CD4-positive, alpha-beta T cell (primary cell): ENCODE measurements at regions not wholly inside any gene's neighbourhood (a gene's known extent, or its start where the extent isn't known, plus 50 kb on each side); places are given as distances from the start of the nearest gene placed in this dataset.

Source experiments
- ATAC-seq: fragments of 200-7000 bp; cut with Tn5 transposase; one replicate; pipeline ENCODE4 v1.10.0; 2022; ENCODE audit warnings: mild to moderate bottlenecking; ENCODE audit not compliant: poor library complexity
- CTCF ChIA-PET: fragments of 350-600 bp; sonication (Branson Sonifier 250); formaldehyde crosslinking; loops from one replicate; lab custom pipeline; 2021; ENCODE audit warnings: antibody characterized with exemption, inconsistent platforms; lab: Charles Lee
- POLR2A ChIA-PET: fragments of 350-600 bp; sonication (Branson Sonifier 250); formaldehyde crosslinking; loops from one replicate; lab custom pipeline; 2021; ENCODE audit warnings: antibody characterized with exemption, inconsistent platforms; lab: Charles Lee
- DNase-seq, 14 experiments: peaks; one replicate each; pipeline ENCODE4 v3.0.0-alpha.2; 2013 to 2020; ENCODE audit warnings: mixed read lengths in 2 of 14
- H3K27ac ChIP-seq, 2 donors: one replicate each; pipeline versions ENCODE4 v1.5.1 to v1.7.0; 2013; ENCODE audit warnings: low read length in 2 of 2, low read depth in 1 of 2, mild to moderate bottlenecking in 1 of 2
- H3K27me3 ChIP-seq, 2 experiments: 1 replicate in 1 of 2; 2 replicates in 1 of 2; pipeline versions ENCODE4 v1.6.1 to v1.7.0; 2013; ENCODE audit warnings: low read length in 2 of 2, control low read depth in 1 of 2, mild to moderate bottlenecking in 1 of 2, moderate library complexity in 1 of 2; ENCODE audit not compliant: insufficient read depth in 2 of 2, control insufficient read depth in 1 of 2
- H3K36me3 ChIP-seq: one replicate; pipeline ENCODE4 v1.6.1; 2013; ENCODE audit warnings: low read length, control low read depth; ENCODE audit not compliant: insufficient read depth
- H3K4me1 ChIP-seq: one replicate; pipeline ENCODE4 v1.6.1; 2013; ENCODE audit warnings: low read length, control low read depth; ENCODE audit not compliant: insufficient read depth
- H3K4me3 ChIP-seq: one replicate; pipeline ENCODE4 v1.5.1; 2013; ENCODE audit warnings: mild to moderate bottlenecking, low read length, moderate library complexity
- H3K9me3 ChIP-seq, 2 experiments: 1 replicate in 1 of 2; 2 replicates in 1 of 2; pipeline versions ENCODE4 v1.6.1 to v1.7.0; 2013; ENCODE audit warnings: low read length in 2 of 2, mild to moderate bottlenecking in 2 of 2, control low read depth in 1 of 2, moderate library complexity in 1 of 2; ENCODE audit not compliant: control insufficient read depth in 1 of 2, insufficient read depth in 1 of 2
- H3K27ac Mint-ChIP-seq: one replicate; pipeline ENCODE4 v1.8.0; 2020; ENCODE audit warnings: mixed read lengths
- H3K27me3 Mint-ChIP-seq: one replicate; pipeline ENCODE4 v1.8.0; 2021; ENCODE audit warnings: mixed read lengths
- H3K36me3 Mint-ChIP-seq: one replicate; pipeline ENCODE4 v1.8.0; 2021; ENCODE audit warnings: low read depth, mixed read lengths
- H3K4me1 Mint-ChIP-seq: one replicate; pipeline ENCODE4 v1.8.0; 2021; ENCODE audit warnings: low read depth, mixed read lengths
- H3K4me3 Mint-ChIP-seq: one replicate; pipeline ENCODE4 v1.8.0; 2020; ENCODE audit warnings: mild to moderate bottlenecking, mixed read lengths
- H3K9me3 Mint-ChIP-seq: one replicate; pipeline ENCODE4 v1.8.0; 2020; ENCODE audit warnings: mixed read lengths
- intact Hi-C, 2 experiments: fragments of 100-400 bp; cut with DNase I in 1 of 2; cut with micrococcal nuclease in 1 of 2; formaldehyde crosslinking; loops; one replicate each; pipeline versions ENCODE4 v1.15.1 to v1.9.0; 2023 to 2025; cut with DNase I, micrococcal nuclease
- TF ChIP-seq, protein P1 (sequence below): fragments of 200-600 bp; IDR thresholded peaks from one replicate; pipeline ENCODE4 v1.8.0; 2022; ENCODE audit warnings: antibody characterized with exemption, mild to moderate bottlenecking

DNA sequence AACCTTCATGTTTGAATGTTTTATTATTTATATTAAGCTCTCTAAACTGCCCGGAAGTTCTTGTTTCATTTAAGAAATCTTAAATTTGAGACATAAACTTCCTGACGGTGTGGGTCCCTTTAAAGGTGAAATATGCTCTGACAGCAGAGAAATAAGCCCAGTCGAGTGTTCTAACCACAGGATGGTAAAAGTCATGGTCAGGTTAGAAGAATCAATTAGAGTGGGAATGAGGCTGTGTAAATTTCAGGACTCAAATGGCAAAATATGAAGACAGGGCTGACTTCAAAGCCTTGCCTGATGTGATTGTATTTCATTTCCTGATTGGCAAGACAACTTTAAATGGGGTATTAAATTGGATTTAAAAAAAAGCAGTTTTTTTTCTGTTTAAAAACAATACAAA lies 432.9 kb upstream of the BRINP1 start:
- no peak overlapping the region for H3K27ac ChIP-seq
- DNase-seq (no peak), ATAC-seq (no peak)
- ChIA-PET POLR2A (no interaction called here), CTCF (no interaction called here)
- no peaks in the 10 kb centered on the region for H3K27me3 Mint-ChIP-seq
- H3K4me3 ChIP-seq, result no peak overlapping the region
- no peak overlapping the region for H3K27ac Mint-ChIP-seq
- intact Hi-C loops, result no loop called here
- H3K36me3 Mint-ChIP-seq, result no peaks in the 10 kb centered on the region
- no peaks in the 10 kb centered on the region for H3K36me3 ChIP-seq
- H3K27me3 ChIP-seq, result peaks cover 0 to 2% of the 10 kb centered on the region in 2 experiments
- H3K4me1 ChIP-seq, result no peaks in the 10 kb centered on the region
- H3K9me3 ChIP-seq, result no peaks in the 10 kb centered on the region
- H3K9me3 Mint-ChIP-seq, result no peaks in the 10 kb centered on the region
- TF ChIP-seq, protein P1, sequence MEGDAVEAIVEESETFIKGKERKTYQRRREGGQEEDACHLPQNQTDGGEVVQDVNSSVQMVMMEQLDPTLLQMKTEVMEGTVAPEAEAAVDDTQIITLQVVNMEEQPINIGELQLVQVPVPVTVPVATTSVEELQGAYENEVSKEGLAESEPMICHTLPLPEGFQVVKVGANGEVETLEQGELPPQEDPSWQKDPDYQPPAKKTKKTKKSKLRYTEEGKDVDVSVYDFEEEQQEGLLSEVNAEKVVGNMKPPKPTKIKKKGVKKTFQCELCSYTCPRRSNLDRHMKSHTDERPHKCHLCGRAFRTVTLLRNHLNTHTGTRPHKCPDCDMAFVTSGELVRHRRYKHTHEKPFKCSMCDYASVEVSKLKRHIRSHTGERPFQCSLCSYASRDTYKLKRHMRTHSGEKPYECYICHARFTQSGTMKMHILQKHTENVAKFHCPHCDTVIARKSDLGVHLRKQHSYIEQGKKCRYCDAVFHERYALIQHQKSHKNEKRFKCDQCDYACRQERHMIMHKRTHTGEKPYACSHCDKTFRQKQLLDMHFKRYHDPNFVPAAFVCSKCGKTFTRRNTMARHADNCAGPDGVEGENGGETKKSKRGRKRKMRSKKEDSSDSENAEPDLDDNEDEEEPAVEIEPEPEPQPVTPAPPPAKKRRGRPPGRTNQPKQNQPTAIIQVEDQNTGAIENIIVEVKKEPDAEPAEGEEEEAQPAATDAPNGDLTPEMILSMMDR, result no peak
- no peaks in the 10 kb centered on the region for H3K4me1 Mint-ChIP-seq
- no peak overlapping the region for H3K4me3 Mint-ChIP-seq

DNA sequence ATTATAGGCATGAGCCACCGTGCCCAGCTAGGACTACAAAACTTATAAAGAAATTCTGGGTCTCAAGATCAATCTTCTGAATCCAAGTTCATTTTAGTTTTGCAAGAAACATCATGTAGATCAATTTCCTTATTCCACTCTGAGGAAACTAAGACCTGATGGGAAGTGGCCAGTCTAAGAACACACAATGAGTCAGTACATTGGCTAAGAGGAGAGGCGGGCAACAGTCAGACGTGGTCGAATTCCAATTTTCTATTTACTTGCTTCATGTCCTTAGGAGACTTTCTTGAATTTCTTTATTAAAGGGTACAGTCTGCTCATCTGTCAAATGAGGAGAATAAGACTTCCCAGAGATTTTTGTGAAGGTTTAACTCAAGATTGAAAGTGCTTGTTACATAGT lies 432.1 kb upstream of the BRINP1 start:
- H3K27ac ChIP-seq, result no peak overlapping the region
- H3K4me3 Mint-ChIP-seq, result no peak overlapping the region
- H3K27ac Mint-ChIP-seq, result no peak overlapping the region
- H3K36me3 ChIP-seq, result no peaks in the 10 kb centered on the region
- no peaks in the 10 kb centered on the region for H3K4me1 Mint-ChIP-seq
- no peak overlapping the region for H3K4me3 ChIP-seq
- H3K36me3 Mint-ChIP-seq, result no peaks in the 10 kb centered on the region
- H3K4me1 ChIP-seq, result no peaks in the 10 kb centered on the region
- intact Hi-C loops, result no loop called here
- H3K9me3 Mint-ChIP-seq, result no peaks in the 10 kb centered on the region
- DNase-seq (no peak), ATAC-seq (no peak)
- TF ChIP-seq, protein P1, result no peak
- no peaks in the 10 kb centered on the region for H3K27me3 Mint-ChIP-seq
- ChIA-PET POLR2A (no interaction called here), CTCF (no interaction called here)
- H3K9me3 ChIP-seq, result no peaks in the 10 kb centered on the region
- peaks cover 0 to 2% of the 10 kb centered on the region in 2 experiments for H3K27me3 ChIP-seq

DNA sequence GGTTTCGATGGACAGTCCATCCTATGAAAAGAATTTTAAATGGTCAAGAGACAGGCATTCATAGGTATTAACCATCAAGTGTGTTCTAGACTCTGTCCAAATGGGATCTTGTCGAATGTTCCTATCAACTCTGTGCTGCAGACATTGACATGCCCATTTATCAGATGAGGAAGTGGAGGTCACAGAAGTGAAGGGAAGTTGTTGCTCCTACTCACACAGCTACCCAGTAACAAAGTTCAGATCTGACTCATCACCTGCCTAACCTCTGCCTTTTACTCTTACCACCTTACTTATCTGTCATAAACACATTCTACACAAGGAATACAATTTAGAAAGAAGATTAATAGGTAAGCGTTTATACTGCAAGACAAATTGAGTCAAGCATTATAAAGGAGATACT lies 426.2 kb upstream of the BRINP1 start:
- Histone ChIP-seq H3K4me1 (no peaks in the 10 kb centered on the region), H3K4me3 (no peak overlapping the region), H3K36me3 (no peaks in the 10 kb centered on the region), H3K27me3 (no peaks in the 10 kb centered on the region), H3K27ac (no peak overlapping the region), H3K9me3 (no peaks in the 10 kb centered on the region)
- no peak overlapping the region for H3K27ac Mint-ChIP-seq
- TF ChIP-seq, protein P1, result no peak
- POLR2A ChIA-PET, result no interaction called here
- no peaks in the 10 kb centered on the region for H3K9me3 Mint-ChIP-seq
- DNase-seq (no peak), ATAC-seq (no peak)
- intact Hi-C loops, result no loop called here
- CTCF ChIA-PET, result no interaction called here
- H3K4me1 Mint-ChIP-seq, result no peaks in the 10 kb centered on the region
- H3K27me3 Mint-ChIP-seq, result no peaks in the 10 kb centered on the region
- no peaks in the 10 kb centered on the region for H3K36me3 Mint-ChIP-seq
- H3K4me3 Mint-ChIP-seq, result no peak overlapping the region
